ENCODE measurements at regions not wholly inside any gene's neighbourhood (a gene's known extent, or its start where the extent isn't known, plus 50 kb on each side); places are given as distances from the start of the nearest gene placed in this dataset.

DNA sequence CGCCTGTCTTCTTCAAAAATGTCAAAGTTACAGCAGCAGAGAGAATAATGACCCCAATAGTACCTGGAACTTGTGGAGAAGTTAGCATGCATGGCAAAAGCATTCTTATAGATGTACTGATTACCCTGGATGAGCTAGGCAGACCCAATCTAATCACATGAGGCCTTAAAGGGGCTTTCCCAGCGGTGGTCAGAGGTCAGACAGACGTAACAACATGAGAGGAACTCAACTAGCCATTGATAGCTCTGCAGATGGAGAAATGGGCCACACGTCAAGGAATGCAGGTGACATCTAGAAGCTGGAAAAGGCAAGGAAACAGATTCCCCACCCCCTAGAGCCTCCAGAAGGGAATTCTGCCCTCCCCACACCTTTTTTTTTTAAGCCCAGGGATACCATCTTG, 156.8 kb upstream of the ARID1B start:
- DNase-seq, result no peak
- TF ChIP-seq POLR2A (IDR thresholded peaks at IDR 0.05; ENCODE audit: low read length), result no peak
- no peak for TF ChIP-seq GATA1 (IDR thresholded peaks at IDR 0.05; ENCODE audit: low read depth, low read length)

DNA sequence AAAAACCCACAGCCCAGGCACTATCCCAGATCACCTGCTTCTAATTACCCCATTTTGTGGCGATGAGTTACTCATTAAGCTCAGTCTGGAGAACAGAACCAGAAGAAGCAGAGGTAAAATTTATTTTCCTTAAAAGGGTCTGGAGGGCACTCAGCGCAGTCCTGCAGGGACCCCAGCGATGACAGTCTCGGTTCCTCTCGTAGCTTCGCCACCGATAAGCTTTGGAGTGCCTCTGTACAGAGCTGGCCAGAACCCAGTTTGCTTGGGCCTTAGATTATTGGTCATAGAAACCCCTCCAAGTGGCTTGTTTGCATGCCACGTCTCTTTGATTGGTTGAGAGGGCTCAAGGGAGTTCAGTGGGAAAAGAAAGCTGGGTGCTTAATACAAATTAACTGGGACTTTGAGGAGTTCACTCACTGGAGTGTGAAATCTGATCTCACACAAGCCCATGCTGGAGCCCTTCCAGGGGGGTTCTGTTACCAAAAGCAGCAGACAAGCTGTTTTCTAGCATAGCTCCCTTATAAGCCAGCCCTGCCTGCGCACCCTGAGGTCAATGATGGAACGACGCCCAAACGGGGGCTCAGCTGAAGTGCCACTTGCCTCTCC, 158.5 kb upstream of the ARID1B start:
- DNase-seq, result no peak
- TF ChIP-seq POLR2A (IDR thresholded peaks at IDR 0.05; ENCODE audit: low read length) (no peak), GATA1 (IDR thresholded peaks at IDR 0.05; ENCODE audit: low read depth, low read length) (no peak)

DNA sequence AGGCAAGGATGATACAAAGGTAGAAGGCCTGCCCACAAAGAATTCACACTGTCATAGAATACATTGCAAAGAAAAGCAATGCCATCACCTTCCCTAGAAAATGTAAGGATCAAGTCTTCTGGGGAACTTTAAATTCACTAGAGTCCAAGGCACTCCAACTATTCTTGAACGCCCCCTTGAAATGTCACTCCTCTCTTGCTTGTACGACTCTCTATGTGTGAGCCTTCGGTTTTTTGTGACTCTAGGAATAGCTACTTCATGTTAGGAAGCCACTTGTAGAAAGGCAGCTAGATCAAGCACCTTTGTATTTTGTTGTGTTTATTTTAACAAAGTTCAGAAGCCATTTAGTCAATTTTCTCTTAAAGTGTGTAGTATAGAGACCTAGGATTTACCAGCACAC, 159.2 kb upstream of the ARID1B start:
- TF ChIP-seq POLR2A (IDR thresholded peaks at IDR 0.05; ENCODE audit: low read length) (no peak), GATA1 (IDR thresholded peaks at IDR 0.05; ENCODE audit: low read depth, low read length) (no peak)
- no peak for DNase-seq

DNA sequence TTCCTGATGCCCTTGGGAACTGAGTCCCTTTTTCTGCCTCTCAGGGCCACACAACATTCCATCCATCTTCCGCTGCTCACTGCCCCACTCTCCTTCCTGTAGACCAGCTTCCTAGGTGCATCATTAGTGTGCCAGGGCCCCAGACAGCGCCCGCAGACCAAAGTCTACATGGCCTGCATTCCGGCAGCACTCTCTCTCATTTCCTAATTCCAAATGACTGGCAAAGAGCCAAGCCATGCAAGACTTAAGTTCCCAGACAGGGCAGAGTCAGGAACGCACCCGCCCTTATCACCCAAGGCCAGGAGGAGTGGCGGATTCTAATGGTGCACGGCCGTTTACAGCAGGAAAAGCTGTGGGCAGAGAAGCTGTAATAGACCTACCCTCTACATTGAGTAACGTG, 159.8 kb upstream of the ARID1B start:
- DNase-seq, result peak; percentile 64 to 67

DNA sequence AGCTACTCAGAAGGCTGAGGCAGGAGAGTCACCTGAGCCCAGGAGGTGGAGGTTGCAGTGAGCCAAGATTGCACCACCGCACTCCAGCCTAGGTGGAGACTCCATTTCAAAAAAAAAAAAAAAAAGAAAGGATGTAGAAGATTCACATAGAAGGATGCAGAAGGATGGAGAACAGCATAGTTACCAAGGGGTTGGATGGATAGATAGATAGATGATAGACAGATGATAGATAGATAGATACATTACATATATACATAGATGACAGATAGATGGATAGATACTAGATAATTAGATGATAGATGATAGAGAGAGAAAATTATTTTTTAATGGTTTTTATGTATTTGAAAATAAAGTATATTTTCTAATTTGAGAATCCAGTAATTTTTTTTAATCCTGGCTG, 160.7 kb upstream of the ARID1B start:
- no peak for TF ChIP-seq GATA1 (IDR thresholded peaks at IDR 0.05; ENCODE audit: low read depth, low read length)
- TF ChIP-seq POLR2A (IDR thresholded peaks at IDR 0.05; ENCODE audit: low read length), result no peak
- no peak for DNase-seq

More for the DNA sequence above, 159.8 kb upstream of the ARID1B start:
- TF ChIP-seq POLR2A (IDR thresholded peaks at IDR 0.05; ENCODE audit: low read length) (no peak), GATA1 (IDR thresholded peaks at IDR 0.05; ENCODE audit: low read depth, low read length) (no peak)

DNA sequence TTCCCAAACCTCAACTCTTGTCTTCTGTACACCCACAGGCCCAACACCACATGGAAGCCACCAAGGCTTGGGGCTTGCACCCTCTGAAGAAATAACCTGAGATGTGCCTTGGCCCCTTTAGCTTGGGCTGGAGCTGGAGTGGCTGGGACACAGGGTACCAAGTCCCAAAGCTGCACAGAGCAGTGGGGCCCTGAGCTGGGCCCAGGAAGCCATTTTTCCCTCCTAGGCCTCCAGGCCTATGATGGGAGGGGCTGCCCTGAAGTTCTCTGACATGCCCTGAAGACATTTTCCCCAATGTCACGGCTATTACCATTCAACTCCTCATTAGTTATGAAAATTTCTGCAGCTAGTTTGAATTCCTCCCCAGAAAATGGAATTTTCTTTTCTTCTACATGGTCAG, 163.2 kb upstream of the ARID1B start:
- no peak for DNase-seq
- TF ChIP-seq POLR2A (IDR thresholded peaks at IDR 0.05; ENCODE audit: low read length) (no peak), GATA1 (IDR thresholded peaks at IDR 0.05; ENCODE audit: low read depth, low read length) (no peak)

DNA sequence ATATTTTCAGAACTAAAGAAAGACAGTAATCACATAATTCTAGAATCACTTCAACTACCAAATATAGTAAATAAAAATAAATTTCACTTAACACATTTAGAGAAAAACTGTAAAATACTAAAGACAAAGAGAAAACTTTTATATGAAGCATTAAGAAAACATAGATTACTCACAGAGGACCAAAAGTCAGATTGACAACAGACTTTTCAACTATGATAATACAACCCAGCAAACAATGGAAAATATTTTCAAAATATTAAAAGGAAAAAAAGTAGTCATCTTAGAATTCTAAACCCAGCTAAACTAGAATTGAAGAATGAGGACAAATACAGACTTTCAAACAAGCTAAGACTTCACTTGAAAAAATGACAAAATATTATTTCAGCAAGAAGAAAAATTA, 164.8 kb upstream of the ARID1B start:
- no peak for DNase-seq
- TF ChIP-seq POLR2A (IDR thresholded peaks at IDR 0.05; ENCODE audit: low read length), result no peak
- TF ChIP-seq GATA1 (IDR thresholded peaks at IDR 0.05; ENCODE audit: low read depth, low read length), result no peak

DNA sequence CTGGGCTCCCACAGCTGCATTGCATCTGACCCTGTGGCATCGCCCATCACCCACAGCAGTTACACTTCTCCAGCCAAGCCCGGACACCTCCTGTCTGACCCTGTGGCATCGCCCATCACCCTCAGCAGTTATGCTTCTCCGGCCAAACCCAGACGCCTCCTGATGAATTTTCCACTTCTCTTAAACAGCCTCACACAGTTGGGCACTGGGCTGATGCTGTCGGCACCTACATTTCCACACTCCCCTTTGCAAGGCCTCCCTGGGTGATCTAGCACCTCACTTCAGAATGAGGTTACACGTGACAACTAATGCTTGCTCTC, 175.2 kb upstream of the ARID1B start:
- no peak for DNase-seq

DNA sequence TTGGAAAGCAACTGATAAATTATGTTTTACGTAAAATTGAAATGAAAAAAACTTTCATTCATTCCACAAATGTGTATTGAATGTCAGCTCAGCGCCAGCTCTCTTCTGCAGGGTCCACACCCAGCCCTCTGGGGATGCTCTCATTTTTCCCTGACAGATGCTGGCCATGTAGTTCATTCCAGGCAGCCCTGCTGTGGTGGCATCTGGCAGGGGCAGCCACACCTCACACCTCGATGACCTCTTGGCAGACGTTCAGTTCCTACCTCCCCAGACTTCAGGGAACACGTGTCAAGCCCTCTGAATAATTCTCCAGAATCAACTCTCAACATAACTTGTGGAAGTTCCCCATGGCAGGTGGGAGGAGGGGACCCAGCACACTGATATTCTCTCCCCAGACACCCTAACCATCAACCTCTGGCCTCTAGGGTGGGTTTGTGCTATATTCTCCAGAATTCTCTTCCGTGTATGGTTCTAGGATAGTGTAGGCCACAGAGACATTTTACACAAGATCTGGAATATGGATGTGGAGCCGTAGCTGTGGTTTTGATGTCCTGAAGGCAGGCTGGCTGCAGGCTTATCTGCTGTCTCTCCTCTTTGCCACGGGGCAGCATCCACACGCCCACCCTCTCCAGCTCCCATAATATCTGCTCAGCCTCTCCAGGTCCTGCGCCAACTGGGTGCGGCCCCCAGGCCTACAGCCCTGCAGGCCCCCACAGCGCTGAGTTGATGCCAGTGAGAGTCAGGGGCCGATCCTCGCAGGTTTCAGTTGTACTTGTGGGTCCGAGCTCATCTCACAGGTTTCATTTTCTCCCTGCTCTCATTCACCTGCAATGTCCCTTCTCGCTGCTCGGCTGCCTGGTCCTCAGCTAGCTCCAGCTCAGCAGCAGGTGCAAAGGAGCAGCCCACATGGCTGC, 175.8 kb upstream of the ARID1B start:
- no peak for DNase-seq
- TF ChIP-seq POLR2A (IDR thresholded peaks at IDR 0.05; ENCODE audit: low read length), result no peak
- no peak for TF ChIP-seq GATA1 (IDR thresholded peaks at IDR 0.05; ENCODE audit: low read depth, low read length)

More for the DNA sequence above, 175.2 kb upstream of the ARID1B start:
- TF ChIP-seq GATA1 (IDR thresholded peaks at IDR 0.05; ENCODE audit: low read depth, low read length) (no peak), POLR2A (IDR thresholded peaks at IDR 0.05; ENCODE audit: low read length) (no peak)

DNA sequence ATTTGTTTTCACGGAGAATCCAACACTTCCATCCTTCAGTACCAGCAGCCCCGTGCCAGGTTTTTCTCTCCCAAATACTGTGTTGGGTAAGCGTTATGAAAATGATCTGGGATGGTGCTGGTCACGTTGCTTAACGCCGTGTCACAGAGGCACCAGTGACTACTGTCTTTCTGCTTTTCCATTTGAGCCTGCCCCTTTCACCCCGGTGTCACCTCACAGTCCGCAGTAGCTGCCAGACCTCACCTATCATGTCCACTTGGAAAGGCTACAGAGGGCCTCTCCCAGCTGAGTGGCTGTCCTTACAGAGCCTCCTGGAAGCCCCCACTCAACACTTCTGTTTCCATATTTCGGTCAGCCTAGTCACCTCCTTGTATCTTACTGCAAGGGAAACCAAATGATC, 176.5 kb upstream of the ARID1B start:
- no peak for TF ChIP-seq GATA1 (IDR thresholded peaks at IDR 0.05; ENCODE audit: low read depth, low read length)
- TF ChIP-seq POLR2A (IDR thresholded peaks at IDR 0.05; ENCODE audit: low read length), result no peak
- no peak for DNase-seq

DNA sequence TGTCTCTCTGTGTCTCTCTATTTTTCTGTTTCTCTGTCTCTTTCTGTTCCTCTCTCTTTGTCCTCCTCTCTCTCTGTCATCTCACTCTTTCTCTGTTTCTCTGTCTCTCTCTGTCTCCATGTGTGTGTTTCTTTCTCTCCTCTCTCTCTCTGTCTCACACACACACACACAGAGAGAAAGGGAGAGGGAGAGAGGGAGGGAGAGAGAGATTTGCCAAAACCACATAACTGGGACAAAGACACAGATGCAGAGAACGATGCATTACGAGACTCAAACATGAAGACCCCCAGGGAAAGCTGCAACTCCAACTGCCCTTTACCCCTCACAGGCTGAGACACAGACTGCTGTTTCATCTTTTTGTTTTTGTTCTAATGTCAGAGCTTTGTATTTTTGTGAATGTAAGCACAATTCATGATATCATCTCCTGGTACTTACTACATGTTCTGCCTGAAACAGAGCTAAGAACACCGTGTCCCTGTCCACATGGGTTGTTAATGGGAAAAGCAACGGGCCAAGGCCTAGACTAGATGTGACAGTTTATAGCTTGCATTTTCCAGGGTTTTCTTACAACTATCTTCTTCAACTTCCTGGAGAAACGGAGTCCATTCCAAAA, 177.1 kb upstream of the ARID1B start:
- TF ChIP-seq POLR2A (IDR thresholded peaks at IDR 0.05; ENCODE audit: low read length) (no peak), GATA1 (IDR thresholded peaks at IDR 0.05; ENCODE audit: low read depth, low read length) (no peak)
- no peak for DNase-seq

DNA sequence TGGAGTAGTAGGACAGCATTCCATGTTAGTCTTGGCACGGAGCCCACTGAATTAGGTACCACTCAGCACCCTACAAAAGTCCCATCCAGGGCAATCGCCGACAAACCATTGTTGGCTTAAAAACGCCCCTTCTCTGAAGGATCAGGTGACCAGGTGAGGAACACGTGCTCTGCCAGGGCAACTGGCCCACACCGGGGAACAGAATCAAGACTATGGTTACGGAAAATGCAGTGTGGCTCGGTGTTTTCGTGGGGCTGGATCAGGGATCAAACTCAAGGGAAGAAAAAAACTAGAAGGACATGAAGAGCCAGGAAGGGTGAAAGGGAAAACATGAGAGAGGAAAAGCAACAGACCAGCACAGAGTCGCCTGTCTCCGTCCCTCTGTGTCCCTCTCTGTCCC, 177.8 kb upstream of the ARID1B start:
- no peak for TF ChIP-seq POLR2A (IDR thresholded peaks at IDR 0.05; ENCODE audit: low read length)
- TF ChIP-seq GATA1 (IDR thresholded peaks at IDR 0.05; ENCODE audit: low read depth, low read length), result no peak
- DNase-seq, result no peak

DNA sequence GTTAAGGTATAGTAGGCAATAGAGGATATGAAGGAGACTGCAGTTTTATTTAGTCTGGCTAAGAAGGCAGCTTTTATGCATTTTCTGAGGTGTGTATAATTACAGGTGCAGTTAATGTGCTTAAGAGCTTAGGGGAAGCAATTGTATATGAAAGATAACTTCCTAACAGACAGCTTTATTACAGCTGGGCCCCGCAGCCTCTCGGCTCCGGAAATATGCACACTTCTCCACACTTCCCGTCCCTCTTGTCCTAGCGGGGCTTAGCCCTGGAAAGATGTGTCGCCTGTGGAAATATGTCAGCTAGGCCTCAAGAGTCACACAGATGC, 178.4 kb upstream of the ARID1B start:
- TF ChIP-seq GATA1 (IDR thresholded peaks at IDR 0.05; ENCODE audit: low read depth, low read length) (no peak), POLR2A (IDR thresholded peaks at IDR 0.05; ENCODE audit: low read length) (no peak)
- DNase-seq, result no peak

DNA sequence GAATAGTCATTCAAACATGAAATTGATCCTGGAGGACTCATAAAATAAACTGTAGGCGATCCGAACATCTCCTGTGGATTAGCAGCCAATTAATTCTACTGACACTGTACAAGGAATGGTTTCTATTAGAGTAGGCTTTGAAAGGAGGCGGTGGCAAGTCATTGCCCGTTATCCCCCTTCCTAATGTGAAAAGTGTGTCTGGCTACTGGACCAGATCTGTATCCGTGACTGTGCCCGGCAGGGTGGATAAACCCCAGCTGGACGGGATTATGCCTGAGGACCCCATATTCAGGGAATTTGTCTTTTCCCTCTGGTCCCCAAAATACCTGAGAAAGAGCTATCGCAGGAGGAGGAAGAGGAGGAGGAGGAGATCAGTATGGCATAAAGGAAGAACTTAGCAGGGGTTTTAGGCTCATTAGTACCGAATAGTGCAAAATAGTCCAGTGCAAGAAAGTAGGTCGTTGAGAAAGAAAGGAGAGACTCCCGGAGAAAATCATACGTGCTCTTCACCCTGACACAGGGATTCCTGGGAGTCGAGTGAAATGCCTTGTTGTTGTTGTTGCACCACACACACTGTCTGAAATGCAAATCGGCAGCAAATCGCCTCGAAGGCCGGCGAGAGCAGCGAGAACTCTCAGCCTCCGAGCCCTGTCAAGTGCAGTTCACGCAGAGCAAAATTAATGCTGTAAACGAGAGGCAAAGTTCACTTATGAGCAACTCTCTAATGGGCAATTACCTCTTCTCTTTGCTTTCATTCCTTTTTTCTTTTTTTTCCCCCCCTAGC, 178.9 kb upstream of the ARID1B start:
- DNase-seq, result no peak
- TF ChIP-seq POLR2A (IDR thresholded peaks at IDR 0.05; ENCODE audit: low read length) (no peak), GATA1 (IDR thresholded peaks at IDR 0.05; ENCODE audit: low read depth, low read length) (no peak)
